ENCODE measurements at regions not wholly inside any gene's neighbourhood (a gene's known extent, or its start where the extent isn't known, plus 50 kb on each side); places are given as distances from the start of the nearest gene placed in this dataset.

GRCh38 chr13:47437406-47437805 is 540.6 kb upstream of the HTR2A start:
- no peak for DNase-seq (ENCODE audit: low read depth, low spot score)

GRCh38 chr13:47433461-47434005 is 536.7 kb upstream of the HTR2A start:
- no peak for DNase-seq (ENCODE audit: low read depth, low spot score)

GRCh38 chr13:47426126-47426849 is 529.4 kb upstream of the HTR2A start:
- no peak for DNase-seq (ENCODE audit: low read depth, low spot score)

GRCh38 chr13:47421525-47421924 is 524.7 kb upstream of the HTR2A start:
- DNase-seq (ENCODE audit: low read depth, low spot score): no peak

GRCh38 chr13:47420568-47420967 is 523.7 kb upstream of the HTR2A start:
- no peak for DNase-seq (ENCODE audit: low read depth, low spot score)

- no peak for DNase-seq (ENCODE audit: low read depth, low spot score)
Observed at GRCh38 chr13:47420020-47420419, 523.2 kb upstream of the HTR2A start.

- DNase-seq (ENCODE audit: low read depth, low spot score): no peak
Observed at GRCh38 chr13:47418206-47418920, 521.5 kb upstream of the HTR2A start.

- DNase-seq (ENCODE audit: low read depth, low spot score): no peak
Observed at GRCh38 chr13:47417485-47417884, 520.6 kb upstream of the HTR2A start.

- no peak for DNase-seq (ENCODE audit: low read depth, low spot score)
Observed at GRCh38 chr13:47415048-47415447, 518.2 kb upstream of the HTR2A start.

- DNase-seq (ENCODE audit: low read depth, low spot score): no peak
Observed at GRCh38 chr13:47413526-47413925, 516.7 kb upstream of the HTR2A start.

GRCh38 chr13:47413112-47413511 is 516.3 kb upstream of the HTR2A start:
- no peak for DNase-seq (ENCODE audit: low read depth, low spot score)

- DNase-seq (ENCODE audit: low read depth, low spot score): no peak
Observed at GRCh38 chr13:47409778-47410177, 512.9 kb upstream of the HTR2A start.

GRCh38 chr13:47408546-47409319 is 511.9 kb upstream of the HTR2A start:
- DNase-seq (ENCODE audit: low read depth, low spot score): no peak

GRCh38 chr13:47407808-47408207 is 511.0 kb upstream of the HTR2A start:
- no peak for DNase-seq (ENCODE audit: low read depth, low spot score)

- DNase-seq (ENCODE audit: low read depth, low spot score): no peak
Observed at GRCh38 chr13:47399599-47399998, 502.7 kb upstream of the HTR2A start.

- DNase-seq (ENCODE audit: low read depth, low spot score): no peak
Observed at GRCh38 chr13:47397739-47398138, 500.9 kb upstream of the HTR2A start.

- DNase-seq (ENCODE audit: low read depth, low spot score): no peak
Observed at GRCh38 chr13:47396915-47397314, 500.1 kb upstream of the HTR2A start.

- no peak for DNase-seq (ENCODE audit: low read depth, low spot score)
Observed at GRCh38 chr13:47374741-47375140, 477.9 kb upstream of the HTR2A start.

GRCh38 chr13:47372751-47373150 is 475.9 kb upstream of the HTR2A start:
- no peak for DNase-seq (ENCODE audit: low read depth, low spot score)

GRCh38 chr13:47351798-47352197 is 454.9 kb upstream of the HTR2A start:
- no peak for DNase-seq (ENCODE audit: low read depth, low spot score)

- no peak for DNase-seq (ENCODE audit: low read depth, low spot score)
Observed at GRCh38 chr13:47350334-47351124, 453.7 kb upstream of the HTR2A start.

All from brain pericyte (primary cell).